ENCODE measurements at regions not wholly inside any gene's neighbourhood (a gene's known extent, or its start where the extent isn't known, plus 50 kb on each side); places are given as distances from the start of the nearest gene placed in this dataset.

DNA sequence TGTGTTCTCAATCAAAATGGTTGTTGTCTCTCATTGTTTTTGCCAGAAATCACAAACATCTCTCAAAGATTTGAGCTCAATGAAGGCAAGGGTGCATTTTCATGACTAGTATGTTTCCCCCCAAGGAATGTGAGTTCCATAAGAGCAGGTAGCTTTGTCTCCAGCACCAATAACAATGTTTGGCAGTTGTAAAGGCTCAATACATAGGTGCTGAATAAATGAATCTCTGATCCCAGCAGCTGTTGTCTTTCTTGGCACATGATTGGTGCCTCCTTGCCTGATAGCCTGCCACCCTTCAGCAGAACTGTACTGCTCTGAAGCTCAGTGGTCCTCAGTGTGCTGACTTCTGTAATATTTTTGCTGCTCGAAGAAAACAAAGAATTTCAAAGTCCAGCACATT is 103.1 kb upstream of the CDH11 start:
- DNase-seq (ENCODE audit: low read depth): no peak
- TF ChIP-seq, protein P1, sequence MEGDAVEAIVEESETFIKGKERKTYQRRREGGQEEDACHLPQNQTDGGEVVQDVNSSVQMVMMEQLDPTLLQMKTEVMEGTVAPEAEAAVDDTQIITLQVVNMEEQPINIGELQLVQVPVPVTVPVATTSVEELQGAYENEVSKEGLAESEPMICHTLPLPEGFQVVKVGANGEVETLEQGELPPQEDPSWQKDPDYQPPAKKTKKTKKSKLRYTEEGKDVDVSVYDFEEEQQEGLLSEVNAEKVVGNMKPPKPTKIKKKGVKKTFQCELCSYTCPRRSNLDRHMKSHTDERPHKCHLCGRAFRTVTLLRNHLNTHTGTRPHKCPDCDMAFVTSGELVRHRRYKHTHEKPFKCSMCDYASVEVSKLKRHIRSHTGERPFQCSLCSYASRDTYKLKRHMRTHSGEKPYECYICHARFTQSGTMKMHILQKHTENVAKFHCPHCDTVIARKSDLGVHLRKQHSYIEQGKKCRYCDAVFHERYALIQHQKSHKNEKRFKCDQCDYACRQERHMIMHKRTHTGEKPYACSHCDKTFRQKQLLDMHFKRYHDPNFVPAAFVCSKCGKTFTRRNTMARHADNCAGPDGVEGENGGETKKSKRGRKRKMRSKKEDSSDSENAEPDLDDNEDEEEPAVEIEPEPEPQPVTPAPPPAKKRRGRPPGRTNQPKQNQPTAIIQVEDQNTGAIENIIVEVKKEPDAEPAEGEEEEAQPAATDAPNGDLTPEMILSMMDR (IDR thresholded peaks at IDR 0.05; ENCODE audit: low read depth, low read length, missing control alignments): no peak
- no peak overlapping the region for H3K4me3 ChIP-seq (ENCODE audit: low read depth, low read length)
- in situ Hi-C loops (cut with HindIII; ENCODE audit: low sequenced_read_pairs): no loop called here

DNA sequence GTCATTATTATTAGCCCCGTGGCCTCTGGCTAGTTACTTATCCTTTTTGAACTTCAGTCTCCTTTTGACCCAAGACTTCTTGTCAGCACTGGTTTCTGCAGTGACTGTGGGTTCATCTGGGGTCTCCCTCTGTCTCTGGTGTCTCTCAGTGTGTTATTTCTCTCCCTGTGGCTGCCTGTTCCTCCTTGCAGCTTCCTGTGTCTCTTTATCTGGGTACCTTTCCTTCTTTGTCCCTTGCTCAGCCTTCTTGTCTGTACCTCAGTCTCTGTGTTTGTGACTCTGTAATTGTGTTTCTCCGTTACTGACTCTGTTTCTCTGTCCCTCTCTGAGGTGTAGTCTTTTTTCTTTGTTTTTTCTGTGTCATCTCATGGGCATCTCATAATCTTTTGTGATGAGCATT is 102.6 kb upstream of the CDH11 start:
- DNase-seq (ENCODE audit: low read depth): no peak
- in situ Hi-C loops (cut with HindIII; ENCODE audit: low sequenced_read_pairs): no loop called here
- H3K4me3 ChIP-seq (ENCODE audit: low read depth, low read length): no peak overlapping the region
- TF ChIP-seq, protein P1 (IDR thresholded peaks at IDR 0.05; ENCODE audit: low read depth, low read length, missing control alignments): no peak

DNA sequence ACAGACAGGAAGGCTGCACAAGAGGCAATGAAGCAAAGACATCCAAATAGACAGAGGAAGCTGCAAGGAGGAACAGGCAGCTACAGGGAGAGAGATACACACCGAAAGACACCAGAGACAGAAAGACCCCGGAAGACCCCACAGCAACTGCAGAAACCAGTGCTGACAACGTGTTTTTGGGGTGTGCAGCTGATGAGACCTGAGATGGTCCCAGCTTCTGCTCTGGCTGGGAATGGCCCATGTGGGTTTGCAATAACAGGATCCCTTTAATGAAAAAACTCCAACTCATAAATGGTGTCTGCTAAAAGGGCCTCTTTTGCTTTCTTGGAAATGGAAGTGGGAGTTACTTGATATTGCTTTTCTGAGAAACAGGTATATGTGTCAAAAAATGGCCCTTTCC is 101.5 kb upstream of the CDH11 start:
- in situ Hi-C loops (cut with HindIII; ENCODE audit: low sequenced_read_pairs): no loop called here
- DNase-seq (ENCODE audit: low read depth): no peak
- TF ChIP-seq, protein P1 (IDR thresholded peaks at IDR 0.05; ENCODE audit: low read depth, low read length, missing control alignments): no peak
- no peak overlapping the region for H3K4me3 ChIP-seq (ENCODE audit: low read depth, low read length)

DNA sequence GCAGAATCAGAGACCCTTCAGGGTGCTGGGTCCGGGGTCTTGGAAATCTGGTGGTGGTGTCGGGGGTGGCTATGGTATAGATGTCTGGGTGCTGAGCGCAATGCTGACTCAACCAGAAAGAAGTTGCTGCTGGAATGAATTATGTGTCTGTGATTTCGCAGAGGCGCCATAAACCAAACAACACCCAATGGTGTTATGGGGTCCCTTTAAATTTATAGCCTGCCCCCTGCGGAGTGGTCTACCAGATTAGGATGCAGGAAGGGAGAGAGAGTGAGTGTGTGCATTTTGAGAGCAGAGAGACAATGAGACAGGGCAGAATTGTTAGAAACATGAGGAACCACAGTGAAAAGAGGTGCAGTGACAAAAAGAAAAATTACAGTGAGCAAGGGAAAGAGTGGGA is 100.7 kb upstream of the CDH11 start:
- DNase-seq (ENCODE audit: low read depth): no peak
- TF ChIP-seq, protein P1 (IDR thresholded peaks at IDR 0.05; ENCODE audit: low read depth, low read length, missing control alignments): no peak
- in situ Hi-C loops (cut with HindIII; ENCODE audit: low sequenced_read_pairs): no loop called here
- H3K4me3 ChIP-seq (ENCODE audit: low read depth, low read length): no peak overlapping the region

DNA sequence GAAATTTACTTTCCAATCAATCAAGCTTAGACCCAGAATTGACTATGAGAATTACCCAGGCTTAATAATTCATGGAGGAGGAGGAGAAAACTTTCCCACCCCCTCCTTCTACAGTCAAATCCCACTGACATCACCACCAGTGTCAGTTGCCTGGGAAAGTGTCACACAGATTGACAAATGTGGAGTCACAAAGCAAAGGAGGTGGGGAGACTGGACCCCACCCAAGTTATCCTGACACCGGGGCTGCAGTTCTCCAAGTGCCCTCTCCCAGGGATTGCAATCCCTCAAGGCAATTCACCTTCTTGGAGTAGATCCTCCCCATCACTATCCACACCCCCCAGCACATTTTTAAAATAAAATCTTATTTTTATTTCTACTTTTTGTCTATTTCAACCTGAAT is 100.2 kb upstream of the CDH11 start:
- in situ Hi-C loops (cut with HindIII; ENCODE audit: low sequenced_read_pairs): no loop called here
- H3K4me3 ChIP-seq (ENCODE audit: low read depth, low read length): no peak overlapping the region
- no peak for DNase-seq (ENCODE audit: low read depth)
- TF ChIP-seq, protein P1 (IDR thresholded peaks at IDR 0.05; ENCODE audit: low read depth, low read length, missing control alignments): no peak

DNA sequence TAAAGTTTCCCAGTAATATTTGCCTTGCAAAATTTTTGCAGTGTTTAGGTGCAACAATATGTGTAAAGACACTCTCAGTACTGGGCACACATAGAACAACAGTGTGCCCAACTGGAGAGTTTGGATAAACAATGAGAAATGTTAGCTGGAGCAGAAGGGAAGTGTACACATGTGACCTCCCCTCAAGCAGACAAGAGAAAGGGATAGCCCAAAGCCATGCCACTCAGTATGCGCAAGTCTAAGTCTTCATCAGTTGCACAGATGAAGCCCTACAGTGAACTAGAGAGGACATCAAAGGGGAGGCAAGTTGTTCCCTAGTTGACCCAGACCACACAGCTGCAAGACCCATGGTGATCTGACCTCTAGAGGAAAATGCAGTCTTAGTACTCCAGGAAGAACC is 97.9 kb upstream of the CDH11 start:
- no peak for DNase-seq (ENCODE audit: low read depth)
- in situ Hi-C loops (cut with HindIII; ENCODE audit: low sequenced_read_pairs): no loop called here
- no peak overlapping the region for H3K4me3 ChIP-seq (ENCODE audit: low read depth, low read length)
- TF ChIP-seq, protein P1 (IDR thresholded peaks at IDR 0.05; ENCODE audit: low read depth, low read length, missing control alignments): no peak

DNA sequence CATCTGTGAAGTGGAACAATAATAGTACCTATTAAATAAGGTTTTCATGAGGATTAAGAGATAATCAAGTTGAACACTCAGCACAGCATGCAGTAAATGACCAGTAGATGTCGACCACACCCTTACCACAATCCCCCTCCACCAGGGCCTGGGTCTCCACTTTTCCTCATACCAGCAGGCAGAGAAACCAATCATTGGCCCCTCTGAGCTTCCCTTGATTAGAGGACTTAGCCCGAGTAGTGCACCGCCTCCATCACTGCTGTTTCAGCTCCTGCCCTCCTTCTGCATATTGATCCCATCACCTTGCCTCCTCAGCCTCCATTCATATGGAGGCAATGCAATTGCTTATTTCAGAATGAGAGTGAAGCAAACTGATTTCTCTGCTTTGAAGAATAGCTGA is 96.5 kb upstream of the CDH11 start:
- no peak for DNase-seq (ENCODE audit: low read depth)
- in situ Hi-C loops (cut with HindIII; ENCODE audit: low sequenced_read_pairs): no loop called here
- H3K4me3 ChIP-seq (ENCODE audit: low read depth, low read length): no peak overlapping the region
- TF ChIP-seq, protein P1 (IDR thresholded peaks at IDR 0.05; ENCODE audit: low read depth, low read length, missing control alignments): no peak

Data from astrocyte of the cerebellum (primary cell).